ENCODE measurements at regions not wholly inside any gene's neighbourhood (a gene's known extent, or its start where the extent isn't known, plus 50 kb on each side); places are given as distances from the start of the nearest gene placed in this dataset.

- TF ChIP-seq, protein P1, sequence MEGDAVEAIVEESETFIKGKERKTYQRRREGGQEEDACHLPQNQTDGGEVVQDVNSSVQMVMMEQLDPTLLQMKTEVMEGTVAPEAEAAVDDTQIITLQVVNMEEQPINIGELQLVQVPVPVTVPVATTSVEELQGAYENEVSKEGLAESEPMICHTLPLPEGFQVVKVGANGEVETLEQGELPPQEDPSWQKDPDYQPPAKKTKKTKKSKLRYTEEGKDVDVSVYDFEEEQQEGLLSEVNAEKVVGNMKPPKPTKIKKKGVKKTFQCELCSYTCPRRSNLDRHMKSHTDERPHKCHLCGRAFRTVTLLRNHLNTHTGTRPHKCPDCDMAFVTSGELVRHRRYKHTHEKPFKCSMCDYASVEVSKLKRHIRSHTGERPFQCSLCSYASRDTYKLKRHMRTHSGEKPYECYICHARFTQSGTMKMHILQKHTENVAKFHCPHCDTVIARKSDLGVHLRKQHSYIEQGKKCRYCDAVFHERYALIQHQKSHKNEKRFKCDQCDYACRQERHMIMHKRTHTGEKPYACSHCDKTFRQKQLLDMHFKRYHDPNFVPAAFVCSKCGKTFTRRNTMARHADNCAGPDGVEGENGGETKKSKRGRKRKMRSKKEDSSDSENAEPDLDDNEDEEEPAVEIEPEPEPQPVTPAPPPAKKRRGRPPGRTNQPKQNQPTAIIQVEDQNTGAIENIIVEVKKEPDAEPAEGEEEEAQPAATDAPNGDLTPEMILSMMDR (conservative IDR thresholded peaks at IDR 0.05 in 1 of 2, IDR thresholded peaks at IDR 0.05 in 1 of 2; ENCODE audit: extremely low read depth in 1 of 2, insufficient read depth in 1 of 2, low read depth in 1 of 2, low read length in 2 of 2): no peak
- no peak for TF ChIP-seq EZH2 (IDR thresholded peaks at IDR 0.05; ENCODE audit: borderline replicate concordance, low read length)
Observed at GRCh38 chrX:116384406-116384954, 51.9 kb upstream of the SLC6A14 start.
